ENCODE measurements at regions not wholly inside any gene's neighbourhood (a gene's known extent, or its start where the extent isn't known, plus 50 kb on each side); places are given as distances from the start of the nearest gene placed in this dataset.
"Not testable (repeated sequence)": the region's sequence is repeated elsewhere in the genome, so short reads cannot be mapped to it uniquely, and the experiment has no call there.

GRCh38 chr16:65621640-65622039 lies 499.8 kb upstream of the CDH11 start:
- in situ Hi-C loops (cut with MboI; ENCODE audit: low sequenced_read_pairs), result no loop called here

DNA sequence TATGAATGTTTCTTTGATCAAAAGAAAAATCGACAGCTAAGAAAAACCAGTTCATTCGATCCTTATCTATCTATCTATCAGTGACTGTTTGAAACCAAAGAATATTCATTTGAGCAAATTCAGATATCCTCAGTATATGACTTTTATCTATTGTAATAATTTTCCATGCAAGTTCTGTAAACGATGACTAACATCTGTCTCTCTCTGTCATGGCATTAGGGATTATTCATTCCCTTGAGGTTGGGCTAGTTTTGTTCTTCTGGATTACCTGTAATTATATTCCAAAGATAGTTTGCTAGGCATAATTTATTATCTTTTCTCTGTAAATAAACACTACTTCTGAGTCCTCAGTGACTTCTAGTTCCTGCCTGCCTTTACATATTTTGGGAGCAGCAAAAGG lies 497.7 kb upstream of the CDH11 start:
- in situ Hi-C loops (cut with MboI; ENCODE audit: low sequenced_read_pairs), result no loop called here

DNA sequence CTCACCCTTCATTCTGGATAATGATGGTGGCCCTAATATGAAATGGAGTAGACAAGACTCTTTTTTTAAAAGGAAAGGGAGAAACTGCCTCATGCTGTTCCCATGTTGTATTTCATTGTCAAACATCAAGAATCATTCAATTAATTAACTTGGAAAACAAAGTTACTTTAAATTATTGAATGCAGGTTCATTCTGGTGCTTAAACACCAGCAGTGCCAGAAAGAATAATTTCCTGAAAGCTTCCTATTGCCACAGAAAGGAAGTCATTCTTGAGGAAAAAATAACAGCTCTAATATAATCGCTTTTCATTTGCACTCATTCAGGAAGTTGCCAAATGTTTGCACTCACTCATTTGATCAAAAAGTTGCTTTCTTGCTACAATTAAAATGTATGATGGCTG lies 497.1 kb upstream of the CDH11 start:
- in situ Hi-C loops (cut with MboI; ENCODE audit: low sequenced_read_pairs), result no loop called here

DNA sequence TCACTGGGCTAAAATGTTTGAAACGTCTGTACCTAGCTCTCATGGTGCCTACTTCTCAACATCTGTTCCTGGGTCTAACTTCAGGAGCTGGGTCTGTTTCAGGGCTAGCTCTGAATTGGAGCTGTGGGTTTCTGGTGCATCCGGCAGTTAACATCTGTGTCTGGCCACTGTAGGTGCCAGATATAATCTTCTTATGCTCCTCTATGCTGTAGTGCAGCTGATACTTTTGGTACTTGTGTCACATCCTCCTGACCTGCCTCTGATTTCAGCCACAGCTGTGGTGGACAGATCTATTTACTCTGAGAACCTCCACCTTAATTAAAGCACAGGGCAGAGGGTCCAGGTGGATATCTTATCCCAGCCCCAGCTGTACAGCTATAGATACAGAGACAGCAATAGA lies 496.5 kb upstream of the CDH11 start:
- in situ Hi-C loops (cut with MboI; ENCODE audit: low sequenced_read_pairs), result no loop called here

DNA sequence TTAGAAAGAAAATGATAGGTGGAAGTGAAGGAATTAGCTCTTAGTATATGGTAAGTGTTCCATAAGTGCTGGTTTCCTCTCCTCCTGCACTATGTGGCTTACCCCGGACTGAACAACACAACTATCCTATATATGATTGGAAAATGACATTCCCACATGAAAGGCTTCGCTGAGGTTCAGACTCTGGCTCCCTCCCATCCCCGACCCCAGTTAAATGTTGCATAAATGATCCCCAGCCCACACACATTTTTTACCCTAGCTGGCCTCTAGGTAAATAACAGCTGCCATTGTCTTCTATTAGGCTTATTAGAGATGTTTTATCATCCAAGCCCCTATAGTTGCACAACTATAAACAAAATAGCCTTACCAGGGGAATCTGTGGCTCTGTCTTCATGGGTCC lies 495.6 kb upstream of the CDH11 start:
- in situ Hi-C loops (cut with MboI; ENCODE audit: low sequenced_read_pairs), result no loop called here

GRCh38 chr16:65608455-65608854 lies 486.6 kb upstream of the CDH11 start:
- in situ Hi-C loops (cut with MboI; ENCODE audit: low sequenced_read_pairs), result no loop called here

DNA sequence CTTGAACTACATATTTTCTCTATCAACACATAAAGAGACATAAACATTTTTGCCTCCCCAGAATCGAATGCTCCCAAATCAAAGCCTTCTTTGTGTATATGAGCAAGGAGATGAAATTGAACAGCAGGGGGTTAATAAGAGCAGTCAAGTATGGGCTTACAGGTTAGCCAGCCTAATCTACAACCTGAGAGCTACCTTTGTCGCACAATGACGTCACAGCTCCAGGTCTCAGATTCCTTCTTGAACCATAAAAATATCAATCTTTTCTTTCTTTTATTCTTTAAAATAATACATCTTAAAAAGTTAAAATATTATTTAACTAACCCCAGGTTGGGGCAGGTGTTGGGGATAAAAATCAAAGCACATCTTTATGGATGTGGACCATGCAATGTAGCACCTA lies 482.9 kb upstream of the CDH11 start:
- in situ Hi-C loops (cut with MboI; ENCODE audit: low sequenced_read_pairs), result no loop called here

- in situ Hi-C loops (cut with MboI; ENCODE audit: low sequenced_read_pairs), result no loop called here
These were observed 479.9 kb upstream of the CDH11 start for GRCh38 chr16:65601781-65602180.

- in situ Hi-C loops (cut with MboI; ENCODE audit: low sequenced_read_pairs), result no loop called here
These were observed 478.8 kb upstream of the CDH11 start for GRCh38 chr16:65600629-65601028.

GRCh38 chr16:65600046-65600445 lies 478.2 kb upstream of the CDH11 start:
- in situ Hi-C loops (cut with MboI; ENCODE audit: low sequenced_read_pairs), result no loop called here

DNA sequence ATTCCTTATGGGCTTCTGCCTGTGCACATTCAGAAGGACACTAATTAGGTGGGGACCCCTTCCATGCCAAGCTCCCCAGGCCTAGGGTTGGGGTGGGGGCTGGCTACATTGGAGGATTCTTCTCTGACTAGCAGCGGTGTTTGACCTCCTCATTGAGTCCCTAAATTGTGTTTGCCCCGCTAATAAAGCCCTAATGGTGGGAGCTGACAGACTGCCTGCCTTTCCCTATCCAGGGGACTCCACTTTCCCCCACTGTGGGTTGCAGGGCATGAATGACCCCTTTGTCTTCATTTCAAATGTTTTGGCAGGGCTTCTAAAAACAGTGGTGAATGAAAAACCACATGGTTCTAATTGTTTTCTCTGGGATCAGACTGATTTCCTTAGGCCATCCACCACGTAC lies 476.8 kb upstream of the CDH11 start:
- in situ Hi-C loops (cut with MboI; ENCODE audit: low sequenced_read_pairs), result no loop called here

DNA sequence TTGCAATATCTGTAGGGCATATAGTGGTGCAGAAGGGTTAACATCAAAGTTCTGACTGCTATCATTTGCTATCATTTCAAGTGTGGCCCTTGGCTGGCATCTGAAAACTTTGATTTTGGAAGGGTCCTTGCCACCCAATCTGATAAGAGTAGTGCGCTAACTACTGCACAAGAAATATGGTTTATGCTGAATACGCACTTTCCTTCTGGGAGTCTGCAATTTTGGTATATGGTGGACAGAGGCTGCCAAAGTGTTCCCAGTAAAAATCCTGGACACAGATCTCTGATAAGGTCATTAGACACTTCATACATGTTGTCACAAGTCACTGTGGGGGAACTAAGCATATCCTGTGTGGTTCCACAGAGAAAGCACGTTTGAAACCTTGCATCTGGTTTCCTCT lies 461.6 kb upstream of the CDH11 start:
- in situ Hi-C loops (cut with MboI; ENCODE audit: low sequenced_read_pairs), result no loop called here

GRCh38 chr16:65579050-65579449 lies 457.2 kb upstream of the CDH11 start:
- in situ Hi-C loops (cut with MboI; ENCODE audit: low sequenced_read_pairs), result no loop called here

DNA sequence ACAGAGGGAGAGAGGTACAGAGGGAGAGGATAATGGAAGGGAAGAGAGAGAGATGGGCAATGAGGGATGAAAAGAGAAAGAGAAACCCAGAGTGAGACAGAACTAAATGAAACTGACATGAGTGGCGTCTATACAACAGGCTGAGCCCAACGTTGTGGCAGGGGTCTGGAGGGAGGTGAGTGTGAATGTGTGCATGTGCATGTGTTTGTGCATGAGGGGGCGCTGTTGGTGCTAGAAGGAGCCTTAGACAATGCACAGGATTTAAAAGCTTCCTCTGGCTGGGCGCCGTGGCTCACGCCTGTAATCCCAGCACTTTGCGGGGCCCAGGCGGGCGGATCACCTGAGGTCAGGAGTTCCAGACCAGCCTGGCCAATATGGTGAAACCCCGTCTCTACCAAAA lies 454.8 kb upstream of the CDH11 start:
- in situ Hi-C loops (cut with MboI; ENCODE audit: low sequenced_read_pairs), result no loop called here

- in situ Hi-C loops (cut with MboI; ENCODE audit: low sequenced_read_pairs), result no loop called here
These were observed 454.3 kb upstream of the CDH11 start for GRCh38 chr16:65576139-65576538.

DNA sequence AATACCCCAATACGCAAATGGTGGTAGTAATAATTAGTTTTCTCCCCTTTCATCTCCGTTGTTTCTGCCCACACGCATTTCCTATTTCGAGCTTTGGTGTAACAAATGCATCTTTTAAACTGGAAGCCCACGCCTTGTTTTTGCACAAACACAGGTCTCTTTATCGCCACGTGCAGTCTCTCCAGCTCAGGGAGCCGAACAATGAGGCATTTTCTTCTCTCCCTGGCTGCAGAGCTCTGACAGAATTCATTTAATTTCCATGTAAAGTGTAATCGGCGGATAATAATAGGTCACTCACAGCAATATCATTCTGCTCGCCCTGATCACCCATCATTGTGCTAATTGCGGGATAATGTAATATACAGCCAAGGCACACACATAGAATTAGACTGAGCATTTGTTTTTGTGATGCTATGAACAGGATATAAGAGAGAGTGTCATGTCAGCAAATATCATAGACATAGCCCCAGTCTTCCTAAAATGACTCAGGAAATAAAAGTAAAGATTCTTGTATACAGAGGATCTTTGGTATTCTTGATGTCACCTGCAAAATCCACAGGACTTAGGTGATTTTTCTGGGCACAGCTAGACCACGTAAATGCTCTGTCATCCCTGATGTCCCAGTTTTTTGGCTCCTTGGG lies 452.6 kb upstream of the CDH11 start:
- in situ Hi-C loops (cut with MboI; ENCODE audit: low sequenced_read_pairs), result no loop called here

GRCh38 chr16:65572156-65572555 lies 450.3 kb upstream of the CDH11 start:
- in situ Hi-C loops (cut with MboI; ENCODE audit: low sequenced_read_pairs), result no loop called here

- in situ Hi-C loops (cut with MboI; ENCODE audit: low sequenced_read_pairs), result no loop called here
These were observed 448.4 kb upstream of the CDH11 start for GRCh38 chr16:65570261-65570660.

GRCh38 chr16:65559846-65560245 lies 438.0 kb upstream of the CDH11 start:
- in situ Hi-C loops (cut with MboI; ENCODE audit: low sequenced_read_pairs), result no loop called here

DNA sequence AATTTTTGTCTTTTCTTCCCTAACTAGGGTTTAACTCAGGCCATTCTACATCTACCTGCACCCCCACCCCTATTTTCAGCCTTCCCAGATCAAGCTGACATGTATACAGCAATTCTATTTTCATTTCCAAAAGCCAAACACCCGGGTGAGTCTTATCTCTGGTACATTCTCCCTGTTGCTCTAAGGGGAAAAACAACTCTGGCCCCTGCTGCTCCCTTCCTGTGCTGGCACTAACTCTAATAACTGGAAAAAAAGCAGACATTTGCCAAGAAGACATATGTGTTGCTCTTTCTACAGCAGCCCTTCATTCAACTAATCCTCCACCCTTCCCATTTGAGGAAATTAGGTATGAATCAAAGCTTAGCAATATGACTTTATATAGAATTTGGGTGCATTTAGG lies 427.8 kb upstream of the CDH11 start:
- in situ Hi-C loops (cut with MboI; ENCODE audit: low sequenced_read_pairs), result not testable (repeated sequence)

DNA sequence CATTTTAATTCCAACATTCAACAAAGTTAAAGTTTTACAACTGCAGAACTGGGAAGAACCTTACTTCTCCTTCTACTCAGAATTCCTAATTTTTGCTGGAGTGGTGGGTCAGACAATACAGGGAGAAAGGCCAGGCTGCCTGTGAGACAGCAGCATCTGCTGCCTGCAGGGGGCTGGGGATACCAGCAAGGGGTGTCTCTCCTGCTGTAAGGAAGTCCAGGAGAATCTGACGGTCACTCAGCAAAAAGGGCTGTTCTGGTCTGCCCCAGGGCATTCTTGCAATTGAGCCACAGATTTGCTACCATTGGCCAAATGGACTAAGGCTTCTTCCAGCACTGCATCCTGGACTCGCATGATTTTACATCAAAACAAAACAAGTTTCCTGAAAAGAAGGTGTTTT lies 426.6 kb upstream of the CDH11 start:
- in situ Hi-C loops (cut with MboI; ENCODE audit: low sequenced_read_pairs), result no loop called here

DNA sequence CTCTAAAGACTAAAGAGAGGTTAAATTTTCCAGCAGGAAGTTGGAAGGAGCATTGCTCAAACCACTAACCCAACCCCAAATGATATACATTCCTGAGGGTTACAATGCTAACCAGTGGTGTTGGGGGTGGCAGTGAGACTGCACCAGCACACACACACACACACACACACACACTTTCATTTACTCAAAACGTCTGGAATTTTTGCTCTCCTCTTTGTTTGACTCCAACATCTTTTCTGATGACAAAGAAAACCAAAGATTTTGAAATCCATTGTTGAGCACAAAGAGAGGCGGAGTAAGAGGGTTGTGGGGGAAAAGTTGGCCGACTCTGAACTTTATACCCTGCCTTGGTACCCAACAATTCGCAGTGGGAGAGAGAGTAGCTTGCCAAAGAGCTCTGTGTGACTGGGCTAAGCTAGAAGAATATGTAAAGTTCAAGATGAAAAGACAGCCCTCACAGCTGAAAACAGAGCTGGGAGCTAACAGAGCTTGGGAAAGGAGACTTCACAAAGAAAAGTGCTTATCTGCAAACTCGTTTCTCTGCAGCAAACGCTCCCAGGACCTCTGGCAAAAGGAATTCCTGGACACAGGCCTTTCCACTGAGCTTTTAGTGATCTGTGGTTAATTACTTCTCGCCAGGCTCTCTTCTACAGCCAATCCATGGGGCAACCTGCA lies 426.0 kb upstream of the CDH11 start:
- in situ Hi-C loops (cut with MboI; ENCODE audit: low sequenced_read_pairs), result no loop called here

- in situ Hi-C loops (cut with MboI; ENCODE audit: low sequenced_read_pairs), result no loop called here
These were observed 424.5 kb upstream of the CDH11 start for GRCh38 chr16:65546353-65546791.

Data from HL-60/S4 treated with retinoic acid at 250 ng/mL for 4 days and 3 days (cell line).